HG03139 (cell line): ENCODE measurements at regions not wholly inside any gene's neighbourhood (a gene's known extent, or its start where the extent isn't known, plus 50 kb on each side); places are given as distances from the start of the nearest gene placed in this dataset.
"Not testable (repeated sequence)": the region's sequence is repeated elsewhere in the genome, so short reads cannot be mapped to it uniquely, and the experiment has no call there.

Source experiments
- ATAC-seq: cut with Tn5 transposase; IDR thresholded peaks from one replicate; pipeline ENCODE4 v1.9.1; 2021; ENCODE audit not compliant: unreplicated experiment

- no peak for ATAC-seq
Measured at GRCh38 chr4:58075724-58076123, 965.5 kb upstream of the IGFBP7 start.

- ATAC-seq = no peak
Measured at GRCh38 chr4:58074382-58074781, 964.2 kb upstream of the IGFBP7 start.

GRCh38 chr4:58070726-58071125, 960.5 kb upstream of the IGFBP7 start:
- no peak for ATAC-seq

GRCh38 chr4:58064653-58065052, 954.5 kb upstream of the IGFBP7 start:
- ATAC-seq = no peak

- no peak for ATAC-seq
Measured at GRCh38 chr4:58063404-58064160, 953.4 kb upstream of the IGFBP7 start.

GRCh38 chr4:58061967-58062366, 951.8 kb upstream of the IGFBP7 start:
- ATAC-seq = no peak

- no peak for ATAC-seq
Measured at GRCh38 chr4:58050439-58050838, 940.3 kb upstream of the IGFBP7 start.

- ATAC-seq = no peak
Measured at GRCh38 chr4:58048491-58048890, 938.3 kb upstream of the IGFBP7 start.

GRCh38 chr4:58042176-58042575, 932.0 kb upstream of the IGFBP7 start:
- ATAC-seq = no peak

GRCh38 chr4:57993944-57994343, 883.8 kb upstream of the IGFBP7 start:
- ATAC-seq = no peak

GRCh38 chr4:57989430-57989829, 879.2 kb upstream of the IGFBP7 start:
- no peak for ATAC-seq

- ATAC-seq = no peak
Measured at GRCh38 chr4:57985161-57985560, 875.0 kb upstream of the IGFBP7 start.

GRCh38 chr4:57981123-57981522, 870.9 kb upstream of the IGFBP7 start:
- no peak for ATAC-seq

GRCh38 chr4:57974821-57975220, 864.6 kb upstream of the IGFBP7 start:
- no peak for ATAC-seq

- no peak for ATAC-seq
Measured at GRCh38 chr4:57973819-57974218, 863.6 kb upstream of the IGFBP7 start.

GRCh38 chr4:57971261-57971660, 861.1 kb upstream of the IGFBP7 start:
- ATAC-seq = no peak

- ATAC-seq = no peak
Measured at GRCh38 chr4:57966987-57967760, 857.0 kb upstream of the IGFBP7 start.

GRCh38 chr4:57965431-57965830, 855.2 kb upstream of the IGFBP7 start:
- ATAC-seq = not testable (repeated sequence)

- no peak for ATAC-seq
Measured at GRCh38 chr4:57945298-57945697, 835.1 kb upstream of the IGFBP7 start.

GRCh38 chr4:57943682-57944081, 833.5 kb upstream of the IGFBP7 start:
- no peak for ATAC-seq

GRCh38 chr4:57937326-57937725, 827.1 kb upstream of the IGFBP7 start:
- not testable (repeated sequence) for ATAC-seq

- ATAC-seq = no peak
Measured at GRCh38 chr4:57926311-57926710, 816.1 kb upstream of the IGFBP7 start.
